ENCODE measurements at regions not wholly inside any gene's neighbourhood (a gene's known extent, or its start where the extent isn't known, plus 50 kb on each side); places are given as distances from the start of the nearest gene placed in this dataset.

DNA sequence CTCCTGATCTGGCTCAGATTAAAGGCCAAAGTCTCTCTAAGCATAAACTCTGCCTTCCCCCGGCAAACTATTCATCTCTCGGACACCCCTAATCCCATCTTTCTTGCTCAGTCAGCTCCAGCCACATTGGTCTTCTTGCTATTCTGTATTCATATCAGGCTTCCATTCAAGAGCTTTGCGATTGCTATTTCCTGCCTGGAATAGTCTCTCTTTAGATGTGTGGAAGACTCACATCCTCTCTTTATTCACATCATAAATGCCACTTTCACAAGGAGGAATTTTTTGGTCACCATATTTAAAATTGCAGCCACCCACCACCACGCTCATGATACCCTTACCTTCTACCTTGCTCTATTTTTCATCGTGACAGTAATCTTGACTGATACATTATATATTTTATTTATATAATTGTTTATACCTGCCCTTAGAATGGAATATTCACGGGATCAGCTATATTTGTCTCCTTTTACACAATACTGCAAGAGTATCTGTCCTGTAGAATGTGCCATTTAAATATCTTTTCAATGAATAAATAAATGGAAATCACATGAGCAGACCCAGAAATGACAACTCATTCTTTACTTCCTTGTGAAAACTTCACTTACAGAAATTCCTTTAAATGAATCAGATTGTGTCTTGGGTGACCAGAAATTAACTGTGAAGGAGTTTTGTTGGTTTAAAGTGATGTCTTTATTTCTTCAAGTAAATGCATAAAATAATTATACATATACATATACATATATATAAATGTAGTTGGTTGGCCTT, 780.6 kb upstream of the FLRT2 start:
- no peak for TF ChIP-seq POLR2AphosphoS5 (IDR thresholded peaks at IDR 0.05; ENCODE audit: low read depth, low read length)
- no peak for TF ChIP-seq TAF1 (IDR thresholded peaks at IDR 0.05; ENCODE audit: borderline replicate concordance, insufficient read depth, low read length)
- TF ChIP-seq SIN3A (IDR thresholded peaks at IDR 0.05; ENCODE audit: borderline replicate concordance, insufficient read depth, low read length) = no peak
